ENCODE measurements at regions not wholly inside any gene's neighbourhood (a gene's known extent, or its start where the extent isn't known, plus 50 kb on each side); places are given as distances from the start of the nearest gene placed in this dataset.
"Not testable (repeated sequence)": the region's sequence is repeated elsewhere in the genome, so short reads cannot be mapped to it uniquely, and the experiment has no call there.

GRCh38 chr6:113370508-113371502 lies 486.3 kb upstream of the MARCKS start:
- Histone ChIP-seq H3K4me1 (no peaks in the 10 kb centered on the region), H3K9me3 (no peaks in the 10 kb centered on the region), H3K36me3 (no peaks in the 10 kb centered on the region), H3K4me3 (ENCODE audit: low read depth, low read length) (no peak overlapping the region), H3K27me3 (no peaks in the 10 kb centered on the region)
- TF ChIP-seq CTCF (IDR thresholded peaks at IDR 0.05; ENCODE audit: low read depth, low read length), result no peak
- no peak for DNase-seq

GRCh38 chr6:113375466-113375865 lies 481.7 kb upstream of the MARCKS start:
- H3K4me3 ChIP-seq (ENCODE audit: low read depth, low read length); H3K27me3 ChIP-seq; H3K9me3 ChIP-seq; H3K36me3 ChIP-seq; DNase-seq: not testable (repeated sequence)
- H3K4me1 ChIP-seq, result peaks cover 13% of the 10 kb centered on the region

- no peaks in the 10 kb centered on the region for H3K27me3 ChIP-seq
- H3K4me3 ChIP-seq (ENCODE audit: low read depth, low read length), result no peak overlapping the region
- DNase-seq, result no peak
Observed at GRCh38 chr6:113375950-113376846, 480.9 kb upstream of the MARCKS start.

GRCh38 chr6:113376847-113377165 lies 480.3 kb upstream of the MARCKS start:
- peaks cover 24% of the 10 kb centered on the region for H3K4me1 ChIP-seq
- TF ChIP-seq CTCF (IDR thresholded peaks at IDR 0.05; ENCODE audit: low read depth, low read length), result no peak

More at GRCh38 chr6:113375950-113376846, 480.9 kb upstream of the MARCKS start:
- H3K9me3 ChIP-seq, result no peaks in the 10 kb centered on the region
- H3K4me1 ChIP-seq, result peaks cover 18% of the 10 kb centered on the region
- H3K36me3 ChIP-seq, result no peaks in the 10 kb centered on the region
- no peak for TF ChIP-seq CTCF (IDR thresholded peaks at IDR 0.05; ENCODE audit: low read depth, low read length)

GRCh38 chr6:113377362-113377942 lies 479.7 kb upstream of the MARCKS start:
- Histone ChIP-seq H3K4me1 (peaks cover 29% of the 10 kb centered on the region), H3K36me3 (no peaks in the 10 kb centered on the region), H3K27me3 (no peaks in the 10 kb centered on the region), H3K9me3 (no peaks in the 10 kb centered on the region), H3K4me3 (ENCODE audit: low read depth, low read length) (no peak overlapping the region)
- no peak for TF ChIP-seq CTCF (IDR thresholded peaks at IDR 0.05; ENCODE audit: low read depth, low read length)
- no peak for DNase-seq

More at GRCh38 chr6:113376847-113377165, 480.3 kb upstream of the MARCKS start:
- Histone ChIP-seq H3K4me3 (ENCODE audit: low read depth, low read length) (no peak overlapping the region), H3K9me3 (no peaks in the 10 kb centered on the region), H3K27me3 (no peaks in the 10 kb centered on the region), H3K36me3 (no peaks in the 10 kb centered on the region)
- no peak for DNase-seq

- Histone ChIP-seq H3K36me3 (no peaks in the 10 kb centered on the region), H3K9me3 (no peaks in the 10 kb centered on the region), H3K4me3 (ENCODE audit: low read depth, low read length) (no peak overlapping the region), H3K27me3 (no peaks in the 10 kb centered on the region), H3K4me1 (peaks cover 30% of the 10 kb centered on the region)
- no peak for DNase-seq
- TF ChIP-seq CTCF (IDR thresholded peaks at IDR 0.05; ENCODE audit: low read depth, low read length), result no peak
Observed at GRCh38 chr6:113380591-113380990, 476.6 kb upstream of the MARCKS start.
